GM21786 (cell line): ENCODE measurements at regions not wholly inside any gene's neighbourhood (a gene's known extent, or its start where the extent isn't known, plus 50 kb on each side); places are given as distances from the start of the nearest gene placed in this dataset.
"Not testable (repeated sequence)": the region's sequence is repeated elsewhere in the genome, so short reads cannot be mapped to it uniquely, and the experiment has no call there.

ENCODE experiments used
- ATAC-seq: cut with Tn5 transposase; IDR thresholded peaks from one replicate; pipeline ENCODE4 v1.9.1; 2021; ENCODE audit not compliant: unreplicated experiment

- no peak for ATAC-seq
These were observed 323.8 kb upstream of the DCN start for GRCh38 chr12:91506452-91506851.

GRCh38 chr12:91505006-91505405 lies 322.4 kb upstream of the DCN start:
- no peak for ATAC-seq

GRCh38 chr12:91502208-91502607 lies 319.6 kb upstream of the DCN start:
- no peak for ATAC-seq

GRCh38 chr12:91496337-91496736 lies 313.7 kb upstream of the DCN start:
- no peak for ATAC-seq

GRCh38 chr12:91493308-91493707 lies 310.7 kb upstream of the DCN start:
- ATAC-seq = no peak

- no peak for ATAC-seq
These were observed 310.0 kb upstream of the DCN start for GRCh38 chr12:91492648-91493047.

- ATAC-seq = no peak
These were observed 308.2 kb upstream of the DCN start for GRCh38 chr12:91490667-91491311.

GRCh38 chr12:91483471-91483985 lies 300.9 kb upstream of the DCN start:
- ATAC-seq = no peak

- no peak for ATAC-seq
These were observed 299.6 kb upstream of the DCN start for GRCh38 chr12:91482231-91482630.

- no peak for ATAC-seq
These were observed 295.9 kb upstream of the DCN start for GRCh38 chr12:91478500-91478899.

- no peak for ATAC-seq
These were observed 285.1 kb upstream of the DCN start for GRCh38 chr12:91467686-91468085.

GRCh38 chr12:91461061-91461460 lies 278.4 kb upstream of the DCN start:
- no peak for ATAC-seq

GRCh38 chr12:91460469-91460868 lies 277.9 kb upstream of the DCN start:
- no peak for ATAC-seq

GRCh38 chr12:91455321-91455720 lies 272.7 kb upstream of the DCN start:
- no peak for ATAC-seq

- ATAC-seq = no peak
These were observed 271.6 kb upstream of the DCN start for GRCh38 chr12:91454179-91454578.

- ATAC-seq = not testable (repeated sequence)
These were observed 269.8 kb upstream of the DCN start for GRCh38 chr12:91452464-91452863.

- no peak for ATAC-seq
These were observed 259.7 kb upstream of the DCN start for GRCh38 chr12:91441993-91442952.

- no peak for ATAC-seq
These were observed 258.6 kb upstream of the DCN start for GRCh38 chr12:91441246-91441645.

- no peak for ATAC-seq
These were observed 251.5 kb upstream of the DCN start for GRCh38 chr12:91434081-91434480.

GRCh38 chr12:91432755-91433154 lies 250.1 kb upstream of the DCN start:
- no peak for ATAC-seq

GRCh38 chr12:91432089-91432488 lies 249.5 kb upstream of the DCN start:
- ATAC-seq = no peak

- ATAC-seq = no peak
These were observed 241.9 kb upstream of the DCN start for GRCh38 chr12:91424506-91424905.
